Kidney (tissue), 13 donors: ENCODE measurements at regions not wholly inside any gene's neighbourhood (a gene's known extent, or its start where the extent isn't known, plus 50 kb on each side); places are given as distances from the start of the nearest gene placed in this dataset.

Experiments
- DNase-seq, 5 donors: peaks; one replicate each; pipeline ENCODE4 v3.0.0-alpha.2; 2013 to 2020
- FAIRE-seq: peaks from 2 replicates; lab custom pipeline; 2012; peaks lifted over from hg19 to GRCh38; lab: Jason Lieb, UNC
- H3K27ac ChIP-seq, 2 donors: one replicate each; pipeline ENCODE4 v1.7.0; 2013; ENCODE audit warnings: low read depth in 2 of 2, low read length in 2 of 2, inconsistent platforms in 1 of 2
- H3K27me3 ChIP-seq: one replicate; pipeline ENCODE4 v1.7.1; 2013; ENCODE audit warnings: low read length, inconsistent platforms; ENCODE audit not compliant: control insufficient read depth, insufficient read depth
- H3K36me3 ChIP-seq, 3 donors: one replicate each; pipeline versions ENCODE4 v1.7.0 to v1.7.1; 2013; ENCODE audit warnings: low read length in 3 of 3, control low read depth in 1 of 3, inconsistent platforms in 1 of 3; ENCODE audit not compliant: insufficient read depth in 3 of 3, control insufficient read depth in 2 of 3
- H3K4me1 ChIP-seq, 3 donors: one replicate each; pipeline versions ENCODE4 v1.7.0 to v1.7.1; 2013; ENCODE audit warnings: low read length in 3 of 3, inconsistent platforms in 1 of 3, low read depth in 1 of 3; ENCODE audit not compliant: control insufficient read depth in 2 of 3, insufficient read depth in 2 of 3
- H3K4me3 ChIP-seq, 3 donors: one replicate each; pipeline versions ENCODE4 v1.7.0 to v1.8.1; 2013; ENCODE audit warnings: low read length in 3 of 3, control low read depth in 1 of 3, inconsistent platforms in 1 of 3
- H3K9ac ChIP-seq, 3 donors: one replicate each; pipeline versions ENCODE4 v1.7.0 to v1.7.1; 2013; ENCODE audit warnings: low read length in 3 of 3, control low read depth in 1 of 3, inconsistent platforms in 1 of 3
- H3K9me3 ChIP-seq, 3 donors: one replicate each; pipeline versions ENCODE4 v1.7.0 to v1.7.1; 2013; ENCODE audit warnings: low read length in 3 of 3, control low read depth in 1 of 3, inconsistent platforms in 1 of 3; ENCODE audit not compliant: control insufficient read depth in 2 of 3, insufficient read depth in 1 of 3
- CTCF ChIP-seq: IDR thresholded peaks from 3 replicates; pipeline ENCODE4 v1.5.1; 2012; ENCODE audit warnings: mild to moderate bottlenecking, moderate library complexity, borderline replicate concordance; ENCODE audit not compliant: insufficient read depth; ENCODE audit errors: extremely low read depth
- intact Hi-C: fragments of 100-400 bp; cut with DNase I; formaldehyde crosslinking; loops from one replicate; pipeline ENCODE4 v1.11.1; 2022
- donor health status: control.
- donor health status: control.
- donor health status: control.
- donor health status: control.
- donor health status: control.
- donor health status: DM: yes; HTN: yes; CAD: no.
- donor health status: Normal renal cell carcinoma (clear cell type).

- DNase-seq = peak in 1 of 5 donors; percentile 72
- no peak for FAIRE-seq
- Histone ChIP-seq H3K4me1 (peaks cover 2 to 14% (median 6%) of the 10 kb centered on the region in 3 donors), H3K27me3 (no peaks in the 10 kb centered on the region), H3K4me3 (no peak overlapping the region), H3K27ac (no peak overlapping the region), H3K36me3 (peaks cover 0 to 2% (median 0%) of the 10 kb centered on the region in 3 donors), H3K9ac (no peak overlapping the region), H3K9me3 (no peaks in the 10 kb centered on the region)
- intact Hi-C loops = no loop called here
- no peak for TF ChIP-seq CTCF
These were observed 82.0 kb downstream of the NCOR2 start for GRCh38 chr12:124485371-124485770.

GRCh38 chr12:124484526-124484953, 82.9 kb downstream of the NCOR2 start:
- H3K36me3 ChIP-seq = peaks cover 0 to 2% (median 0%) of the 10 kb centered on the region in 3 donors
- no peaks in the 10 kb centered on the region for H3K27me3 ChIP-seq
- TF ChIP-seq CTCF = no peak
- intact Hi-C loops = no loop called here
- no peak overlapping the region for H3K27ac ChIP-seq
- H3K9ac ChIP-seq = no peak overlapping the region
- no peaks in the 10 kb centered on the region for H3K9me3 ChIP-seq
- peaks cover 2 to 22% (median 15%) of the 10 kb centered on the region in 3 donors for H3K4me1 ChIP-seq
- DNase-seq (peak in 2 of 5 donors; percentile 49 to 54), FAIRE-seq (no peak)
- H3K4me3 ChIP-seq = no peak overlapping the region

- H3K4me3 ChIP-seq = no peak overlapping the region
- H3K9me3 ChIP-seq = no peaks in the 10 kb centered on the region
- peaks cover 4 to 22% (median 16%) of the 10 kb centered on the region in 3 donors for H3K4me1 ChIP-seq
- no peaks in the 10 kb centered on the region for H3K27me3 ChIP-seq
- H3K27ac ChIP-seq = no peak overlapping the region
- peak in 1 of 5 donors; percentile 57 for DNase-seq
- no peak overlapping the region for H3K9ac ChIP-seq
- H3K36me3 ChIP-seq = peaks cover 0 to 2% (median 2%) of the 10 kb centered on the region in 3 donors
- TF ChIP-seq CTCF = no peak
- intact Hi-C loops = no loop called here
- no peak for FAIRE-seq
These were observed 83.3 kb downstream of the NCOR2 start for GRCh38 chr12:124484067-124484466.
